ENCODE measurements at regions not wholly inside any gene's neighbourhood (a gene's known extent, or its start where the extent isn't known, plus 50 kb on each side); places are given as distances from the start of the nearest gene placed in this dataset.

- TF ChIP-seq ZNF274 (IDR thresholded peaks at IDR 0.05; ENCODE audit: low read depth, low read length): no peak
- no peak for TF ChIP-seq YY1 (IDR thresholded peaks at IDR 0.05; ENCODE audit: insufficient read depth, insufficient read length)
- TF ChIP-seq SUZ12 (IDR thresholded peaks at IDR 0.05; ENCODE audit: extremely low read depth, insufficient read depth, insufficient read length): no peak
- no peaks in the 10 kb centered on the region for H3K27me3 ChIP-seq (ENCODE audit: insufficient read depth, insufficient read length)
- no peak for DNase-seq (ENCODE audit: low read depth, low spot score)
- H3K36me3 ChIP-seq (ENCODE audit: insufficient read depth, insufficient read length, low read length): no peaks in the 10 kb centered on the region
- no peak overlapping the region for H3K4me3 ChIP-seq (ENCODE audit: insufficient read length, low read depth)
- 0 out of 2 replicates have a peak, but pooled peaks cover 4% of the 10 kb centered on the region for H3K9me3 ChIP-seq (ENCODE audit: insufficient read depth, low read length)
- no peak overlapping the region for H3K9ac ChIP-seq (ENCODE audit: insufficient read length, low read depth)
- H3K4me1 ChIP-seq (ENCODE audit: insufficient read depth, insufficient read length): no peaks in the 10 kb centered on the region
Measured at GRCh38 chr4:85372966-85373365, 102.0 kb upstream of the ARHGAP24 start.

- Histone ChIP-seq H3K9ac (ENCODE audit: insufficient read length, low read depth) (no peak overlapping the region), H3K27me3 (ENCODE audit: insufficient read depth, insufficient read length) (no peaks in the 10 kb centered on the region), H3K4me1 (ENCODE audit: insufficient read depth, insufficient read length) (no peaks in the 10 kb centered on the region), H3K9me3 (ENCODE audit: insufficient read depth, low read length) (no peaks in the 10 kb centered on the region), H3K4me3 (ENCODE audit: insufficient read length, low read depth) (no peak overlapping the region), H3K36me3 (ENCODE audit: insufficient read depth, insufficient read length, low read length) (no peaks in the 10 kb centered on the region)
- DNase-seq (ENCODE audit: low read depth, low spot score): no peak
- TF ChIP-seq SUZ12 (IDR thresholded peaks at IDR 0.05; ENCODE audit: extremely low read depth, insufficient read depth, insufficient read length) (no peak), ZNF274 (IDR thresholded peaks at IDR 0.05; ENCODE audit: low read depth, low read length) (no peak), YY1 (IDR thresholded peaks at IDR 0.05; ENCODE audit: insufficient read depth, insufficient read length) (no peak)
Measured at GRCh38 chr4:85376285-85376684, 98.7 kb upstream of the ARHGAP24 start.

- no peaks in the 10 kb centered on the region for H3K9me3 ChIP-seq (ENCODE audit: insufficient read depth, low read length)
- H3K27me3 ChIP-seq (ENCODE audit: insufficient read depth, insufficient read length): no peaks in the 10 kb centered on the region
Measured at GRCh38 chr4:85381968-85382367, 93.0 kb upstream of the ARHGAP24 start.

GRCh38 chr4:85391071-85391470 lies 83.9 kb upstream of the ARHGAP24 start:
- no peak for DNase-seq (ENCODE audit: low read depth, low spot score)
- Histone ChIP-seq H3K36me3 (ENCODE audit: insufficient read depth, insufficient read length, low read length) (no peaks in the 10 kb centered on the region), H3K9ac (ENCODE audit: insufficient read length, low read depth) (no peak overlapping the region), H3K9me3 (ENCODE audit: insufficient read depth, low read length) (no peaks in the 10 kb centered on the region), H3K27me3 (ENCODE audit: insufficient read depth, insufficient read length) (no peaks in the 10 kb centered on the region), H3K4me3 (ENCODE audit: insufficient read length, low read depth) (no peak overlapping the region), H3K4me1 (ENCODE audit: insufficient read depth, insufficient read length) (no peaks in the 10 kb centered on the region)
- TF ChIP-seq SUZ12 (IDR thresholded peaks at IDR 0.05; ENCODE audit: extremely low read depth, insufficient read depth, insufficient read length) (no peak), ZNF274 (IDR thresholded peaks at IDR 0.05; ENCODE audit: low read depth, low read length) (no peak), YY1 (IDR thresholded peaks at IDR 0.05; ENCODE audit: insufficient read depth, insufficient read length) (no peak)

More at GRCh38 chr4:85381968-85382367, 93.0 kb upstream of the ARHGAP24 start:
- no peak overlapping the region for H3K4me3 ChIP-seq (ENCODE audit: insufficient read length, low read depth)
- H3K4me1 ChIP-seq (ENCODE audit: insufficient read depth, insufficient read length): no peaks in the 10 kb centered on the region
- TF ChIP-seq ZNF274 (IDR thresholded peaks at IDR 0.05; ENCODE audit: low read depth, low read length) (no peak), SUZ12 (IDR thresholded peaks at IDR 0.05; ENCODE audit: extremely low read depth, insufficient read depth, insufficient read length) (no peak), YY1 (IDR thresholded peaks at IDR 0.05; ENCODE audit: insufficient read depth, insufficient read length) (no peak)
- DNase-seq (ENCODE audit: low read depth, low spot score): no peak
- no peaks in the 10 kb centered on the region for H3K36me3 ChIP-seq (ENCODE audit: insufficient read depth, insufficient read length, low read length)
- H3K9ac ChIP-seq (ENCODE audit: insufficient read length, low read depth): no peak overlapping the region

GRCh38 chr4:85391589-85392410 lies 83.2 kb upstream of the ARHGAP24 start:
- no peaks in the 10 kb centered on the region for H3K9me3 ChIP-seq (ENCODE audit: insufficient read depth, low read length)
- TF ChIP-seq SUZ12 (IDR thresholded peaks at IDR 0.05; ENCODE audit: extremely low read depth, insufficient read depth, insufficient read length) (no peak), YY1 (IDR thresholded peaks at IDR 0.05; ENCODE audit: insufficient read depth, insufficient read length) (no peak), ZNF274 (IDR thresholded peaks at IDR 0.05; ENCODE audit: low read depth, low read length) (no peak)
- no peaks in the 10 kb centered on the region for H3K27me3 ChIP-seq (ENCODE audit: insufficient read depth, insufficient read length)
- no peak for DNase-seq (ENCODE audit: low read depth, low spot score)
- H3K4me1 ChIP-seq (ENCODE audit: insufficient read depth, insufficient read length): no peaks in the 10 kb centered on the region
- H3K36me3 ChIP-seq (ENCODE audit: insufficient read depth, insufficient read length, low read length): no peaks in the 10 kb centered on the region
- H3K9ac ChIP-seq (ENCODE audit: insufficient read length, low read depth): no peak overlapping the region
- H3K4me3 ChIP-seq (ENCODE audit: insufficient read length, low read depth): no peak overlapping the region

- H3K9me3 ChIP-seq (ENCODE audit: insufficient read depth, low read length): no peaks in the 10 kb centered on the region
- no peaks in the 10 kb centered on the region for H3K36me3 ChIP-seq (ENCODE audit: insufficient read depth, insufficient read length, low read length)
- DNase-seq (ENCODE audit: low read depth, low spot score): no peak
- TF ChIP-seq ZNF274 (IDR thresholded peaks at IDR 0.05; ENCODE audit: low read depth, low read length): no peak
- no peak for TF ChIP-seq YY1 (IDR thresholded peaks at IDR 0.05; ENCODE audit: insufficient read depth, insufficient read length)
- no peak for TF ChIP-seq SUZ12 (IDR thresholded peaks at IDR 0.05; ENCODE audit: extremely low read depth, insufficient read depth, insufficient read length)
- H3K9ac ChIP-seq (ENCODE audit: insufficient read length, low read depth): no peak overlapping the region
- no peak overlapping the region for H3K4me3 ChIP-seq (ENCODE audit: insufficient read length, low read depth)
- no peaks in the 10 kb centered on the region for H3K27me3 ChIP-seq (ENCODE audit: insufficient read depth, insufficient read length)
- no peaks in the 10 kb centered on the region for H3K4me1 ChIP-seq (ENCODE audit: insufficient read depth, insufficient read length)
Measured at GRCh38 chr4:85393201-85393600, 81.7 kb upstream of the ARHGAP24 start.

- H3K4me3 ChIP-seq (ENCODE audit: insufficient read length, low read depth): no peak overlapping the region
- H3K9ac ChIP-seq (ENCODE audit: insufficient read length, low read depth): no peak overlapping the region
- H3K27me3 ChIP-seq (ENCODE audit: insufficient read depth, insufficient read length): no peaks in the 10 kb centered on the region
- no peaks in the 10 kb centered on the region for H3K4me1 ChIP-seq (ENCODE audit: insufficient read depth, insufficient read length)
- TF ChIP-seq ZNF274 (IDR thresholded peaks at IDR 0.05; ENCODE audit: low read depth, low read length): no peak
- TF ChIP-seq YY1 (IDR thresholded peaks at IDR 0.05; ENCODE audit: insufficient read depth, insufficient read length): no peak
- no peak for TF ChIP-seq SUZ12 (IDR thresholded peaks at IDR 0.05; ENCODE audit: extremely low read depth, insufficient read depth, insufficient read length)
- no peak for DNase-seq (ENCODE audit: low read depth, low spot score)
- H3K36me3 ChIP-seq (ENCODE audit: insufficient read depth, insufficient read length, low read length): no peaks in the 10 kb centered on the region
- H3K9me3 ChIP-seq (ENCODE audit: insufficient read depth, low read length): no peaks in the 10 kb centered on the region
Measured at GRCh38 chr4:85398276-85398675, 76.7 kb upstream of the ARHGAP24 start.

All from NT2/D1 (cell line).